Transverse colon (tissue), 4 donors: ENCODE measurements at regions not wholly inside any gene's neighbourhood (a gene's known extent, or its start where the extent isn't known, plus 50 kb on each side); places are given as distances from the start of the nearest gene placed in this dataset.

Source experiments
- CTCF ChIP-seq, 5 experiments: fragments of 200-600 bp in 3 of 5; fragments of 450-650 bp in 2 of 5; sonication (generic) in 3 of 5; IDR thresholded peaks; 1 replicate in 2 of 5; 2 replicates in 3 of 5; pipeline ENCODE4 v1.5.1; 2016 to 2017; ENCODE audit warnings: antibody characterized with exemption in 5 of 5, inconsistent platforms in 3 of 5, mild to moderate bottlenecking in 2 of 5, moderate library complexity in 1 of 5
- EP300 ChIP-seq: sonication (generic); formaldehyde crosslinking; IDR thresholded peaks from one replicate; pipeline ENCODE4 v1.6.1; 2017; ENCODE audit warnings: antibody characterized with exemption, low read depth
- POLR2A ChIP-seq: fragments of 450-650 bp; IDR thresholded peaks from one replicate; pipeline ENCODE4 v1.6.1; 2016; ENCODE audit warnings: antibody characterized with exemption, mild to moderate bottlenecking, moderate library complexity
- POLR2AphosphoS5 ChIP-seq, 3 donors: sonication (generic); formaldehyde crosslinking; IDR thresholded peaks; one replicate each; pipeline ENCODE4 v1.6.1; 2016; ENCODE audit warnings: antibody characterized with exemption in 3 of 3

GRCh38 chr13:64925727-64926126 is 2304.4 kb downstream of the PCDH9 start:
- TF ChIP-seq CTCF (IDR thresholded peaks at IDR 0.05) (no peak), POLR2AphosphoS5 (IDR thresholded peaks at IDR 0.05) (no peak), EP300 (no peak), POLR2A (no peak)
